Smooth muscle cell (in vitro differentiated cells): ENCODE measurements at regions not wholly inside any gene's neighbourhood (a gene's known extent, or its start where the extent isn't known, plus 50 kb on each side); places are given as distances from the start of the nearest gene placed in this dataset.

Experiments used
- DNase-seq: peaks from one replicate; lab custom pipeline; 2025; ENCODE audit not compliant: unreplicated experiment; lab: John Stamatoyannopoulos, UW
- H2AFZ ChIP-seq: fragments of 200-600 bp; sonication (generic); 2 replicates; pipeline ENCODE4 v1.6.0; 2016; ENCODE audit warnings: antibody characterized with exemption, low read depth, mild to moderate bottlenecking
- H3F3A ChIP-seq: fragments of 200-600 bp; sonication (generic); 2 replicates; pipeline ENCODE4 v1.6.0; 2017; ENCODE audit warnings: antibody characterized with exemption, low read depth
- H3K27ac ChIP-seq: fragments of 200-600 bp; sonication (generic); 2 replicates; pipeline ENCODE4 v1.5.1; 2016; ENCODE audit warnings: low read depth, mild to moderate bottlenecking
- H3K27me3 ChIP-seq: fragments of 200-600 bp; sonication (generic); 2 replicates; pipeline ENCODE4 v1.6.1; 2016; ENCODE audit warnings: low read depth, mild to moderate bottlenecking
- H3K36me3 ChIP-seq: fragments of 200-600 bp; sonication (generic); 2 replicates; pipeline ENCODE4 v1.5.1; 2016; ENCODE audit warnings: low read depth
- H3K4me1 ChIP-seq: fragments of 200-600 bp; sonication (generic); 2 replicates; pipeline ENCODE4 v1.5.1; 2016; ENCODE audit warnings: low read depth
- H3K4me2 ChIP-seq: fragments of 200-600 bp; sonication (generic); 2 replicates; pipeline ENCODE4 v1.6.0; 2016; ENCODE audit warnings: mild to moderate bottlenecking
- H3K4me3 ChIP-seq: fragments of 200-600 bp; sonication (generic); 2 replicates; pipeline ENCODE4 v1.5.1; 2016; ENCODE audit warnings: mild to moderate bottlenecking
- H3K79me2 ChIP-seq: fragments of 200-600 bp; sonication (generic); 2 replicates; pipeline ENCODE4 v1.6.0; 2016; ENCODE audit warnings: low read depth, mild to moderate bottlenecking
- H3K9ac ChIP-seq: fragments of 200-600 bp; sonication (generic); 2 replicates; pipeline ENCODE4 v1.6.0; 2016; ENCODE audit warnings: low read depth
- H3K9me3 ChIP-seq: fragments of 200-600 bp; sonication (generic); replicated peaks from 2 replicates; pipeline ENCODE4 v1.5.1; 2016; ENCODE audit warnings: low read depth
- H4K20me1 ChIP-seq: fragments of 200-600 bp; sonication (generic); 2 replicates; pipeline ENCODE4 v1.6.0; 2016; ENCODE audit warnings: low read depth
- WGBS: methylation state at CpG from one replicate; pipeline ENCODE4 v1.1.7; 2016; ENCODE audit warnings: low lambda C conversion rate; 5-methylcytosine and 5-hydroxymethylcytosine counted together
- TF ChIP-seq, protein P1 (sequence below): fragments of 200-600 bp; sonication (generic); IDR thresholded peaks from 2 replicates; pipeline ENCODE4 v1.5.1; 2017; ENCODE audit warnings: borderline replicate concordance, mild to moderate bottlenecking, antibody characterized with exemption; ENCODE audit not compliant: insufficient read depth, poor library complexity, severe bottlenecking

DNA sequence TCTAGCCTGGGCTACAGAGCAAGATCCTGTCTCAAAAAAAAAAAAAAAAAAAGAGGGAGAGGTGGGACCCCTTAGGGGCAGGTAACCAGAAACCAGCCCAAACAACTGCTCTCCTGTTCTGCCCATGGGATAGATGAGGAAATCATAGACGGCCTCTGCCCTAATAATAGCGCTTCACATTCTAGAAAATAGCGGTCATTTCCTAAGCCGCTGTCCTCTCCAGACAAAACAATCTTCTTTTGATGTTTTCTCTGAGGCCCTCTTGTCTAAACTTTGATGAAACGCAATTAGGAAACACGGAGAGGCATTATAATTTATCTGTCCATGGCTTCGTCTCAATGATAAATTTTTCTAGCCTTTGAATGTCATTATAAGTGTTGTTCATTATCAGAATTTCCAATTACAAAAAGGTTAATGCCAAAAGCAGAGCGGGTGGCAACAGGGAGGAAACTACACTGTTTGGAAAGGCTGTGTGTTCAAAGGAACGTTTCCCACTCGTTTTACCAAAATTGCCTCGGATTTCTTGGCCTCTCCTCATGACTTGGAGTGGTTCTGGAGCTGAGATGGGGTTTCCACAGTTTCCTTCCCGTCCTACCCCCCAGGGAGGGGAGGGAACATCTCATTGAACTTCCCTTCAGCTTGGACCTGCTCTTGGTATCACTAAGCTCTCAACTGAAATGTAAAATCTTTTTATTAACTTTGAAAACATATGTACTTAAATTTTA lies 151.6 kb upstream of the ZNF236 start:
- Histone ChIP-seq H3K27me3 (no peaks in the 10 kb centered on the region), H3K79me2 (no peaks in the 10 kb centered on the region), H2AFZ (no peak overlapping the region), H3K27ac (no peak overlapping the region), H3K4me3 (no peak overlapping the region), H3K4me1 (no peaks in the 10 kb centered on the region), H4K20me1 (no peaks in the 10 kb centered on the region), H3K36me3 (no peaks in the 10 kb centered on the region), H3K4me2 (no peak overlapping the region), H3K9me3 (no peaks in the 10 kb centered on the region), H3K9ac (no peak overlapping the region), H3F3A (no peaks in the 10 kb centered on the region)
- TF ChIP-seq, protein P1, sequence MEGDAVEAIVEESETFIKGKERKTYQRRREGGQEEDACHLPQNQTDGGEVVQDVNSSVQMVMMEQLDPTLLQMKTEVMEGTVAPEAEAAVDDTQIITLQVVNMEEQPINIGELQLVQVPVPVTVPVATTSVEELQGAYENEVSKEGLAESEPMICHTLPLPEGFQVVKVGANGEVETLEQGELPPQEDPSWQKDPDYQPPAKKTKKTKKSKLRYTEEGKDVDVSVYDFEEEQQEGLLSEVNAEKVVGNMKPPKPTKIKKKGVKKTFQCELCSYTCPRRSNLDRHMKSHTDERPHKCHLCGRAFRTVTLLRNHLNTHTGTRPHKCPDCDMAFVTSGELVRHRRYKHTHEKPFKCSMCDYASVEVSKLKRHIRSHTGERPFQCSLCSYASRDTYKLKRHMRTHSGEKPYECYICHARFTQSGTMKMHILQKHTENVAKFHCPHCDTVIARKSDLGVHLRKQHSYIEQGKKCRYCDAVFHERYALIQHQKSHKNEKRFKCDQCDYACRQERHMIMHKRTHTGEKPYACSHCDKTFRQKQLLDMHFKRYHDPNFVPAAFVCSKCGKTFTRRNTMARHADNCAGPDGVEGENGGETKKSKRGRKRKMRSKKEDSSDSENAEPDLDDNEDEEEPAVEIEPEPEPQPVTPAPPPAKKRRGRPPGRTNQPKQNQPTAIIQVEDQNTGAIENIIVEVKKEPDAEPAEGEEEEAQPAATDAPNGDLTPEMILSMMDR: no peak
- WGBS: 83% methylated on average over 12 of the region's 12 CpGs
- DNase-seq: no peak

GRCh38 chr18:76668546-76668945 lies 153.8 kb upstream of the ZNF236 start:
- no peaks in the 10 kb centered on the region for H3K79me2 ChIP-seq
- H3K9me3 ChIP-seq: no peaks in the 10 kb centered on the region
- H2AFZ ChIP-seq: no peak overlapping the region
- TF ChIP-seq, protein P1: no peak
- H3K4me1 ChIP-seq: no peaks in the 10 kb centered on the region
- DNase-seq: no peak
- no peaks in the 10 kb centered on the region for H3K27me3 ChIP-seq
- H3K4me2 ChIP-seq: no peak overlapping the region
- H3K27ac ChIP-seq: no peak overlapping the region
- H3K9ac ChIP-seq: no peak overlapping the region
- no peaks in the 10 kb centered on the region for H3F3A ChIP-seq
- no peaks in the 10 kb centered on the region for H4K20me1 ChIP-seq
- 87% methylated on average over 5 of the region's 5 CpGs for WGBS
- no peaks in the 10 kb centered on the region for H3K36me3 ChIP-seq
- H3K4me3 ChIP-seq: no peak overlapping the region

DNA sequence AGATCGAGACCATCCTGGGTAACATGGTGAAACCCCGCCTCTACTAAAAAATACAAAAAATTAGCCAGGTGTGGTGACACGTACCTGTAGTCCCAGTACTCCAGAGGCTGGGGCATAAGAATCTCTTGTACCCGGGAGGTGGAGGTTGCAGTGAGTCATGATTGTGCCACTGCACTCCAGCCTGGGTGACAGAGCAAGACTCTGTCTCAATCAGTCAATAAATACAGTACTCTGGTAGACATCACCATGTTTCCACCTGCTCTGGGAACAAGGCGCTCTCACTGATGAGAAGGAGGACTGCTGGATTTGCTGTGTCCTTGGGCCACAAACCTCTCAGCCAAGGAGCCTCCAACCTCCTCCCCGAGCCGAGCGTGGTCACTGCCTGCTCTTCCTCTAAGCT lies 154.2 kb upstream of the ZNF236 start:
- H3K4me3 ChIP-seq: no peak overlapping the region
- H3K36me3 ChIP-seq: no peaks in the 10 kb centered on the region
- no peaks in the 10 kb centered on the region for H3K79me2 ChIP-seq
- H2AFZ ChIP-seq: no peak overlapping the region
- TF ChIP-seq, protein P1: no peak
- H3F3A ChIP-seq: no peaks in the 10 kb centered on the region
- H3K4me1 ChIP-seq: no peaks in the 10 kb centered on the region
- no peak for DNase-seq
- H3K9ac ChIP-seq: no peak overlapping the region
- H4K20me1 ChIP-seq: no peaks in the 10 kb centered on the region
- H3K4me2 ChIP-seq: no peak overlapping the region
- H3K9me3 ChIP-seq: no peaks in the 10 kb centered on the region
- no peak overlapping the region for H3K27ac ChIP-seq
- no peaks in the 10 kb centered on the region for H3K27me3 ChIP-seq
- 93% methylated on average over 8 of the region's 8 CpGs for WGBS

GRCh38 chr18:76667603-76668002 lies 154.8 kb upstream of the ZNF236 start:
- TF ChIP-seq, protein P1: no peak
- no peak overlapping the region for H3K27ac ChIP-seq
- no peaks in the 10 kb centered on the region for H3K79me2 ChIP-seq
- H3F3A ChIP-seq: no peaks in the 10 kb centered on the region
- H3K4me2 ChIP-seq: no peak overlapping the region
- 91% methylated on average over 12 of the region's 12 CpGs for WGBS
- H3K9ac ChIP-seq: no peak overlapping the region
- no peaks in the 10 kb centered on the region for H3K36me3 ChIP-seq
- no peaks in the 10 kb centered on the region for H3K9me3 ChIP-seq
- H4K20me1 ChIP-seq: no peaks in the 10 kb centered on the region
- H3K4me1 ChIP-seq: no peaks in the 10 kb centered on the region
- H2AFZ ChIP-seq: no peak overlapping the region
- no peak overlapping the region for H3K4me3 ChIP-seq
- H3K27me3 ChIP-seq: no peaks in the 10 kb centered on the region
- DNase-seq: no peak
